HEK293T (cell line): ENCODE measurements at regions not wholly inside any gene's neighbourhood (a gene's known extent, or its start where the extent isn't known, plus 50 kb on each side); places are given as distances from the start of the nearest gene placed in this dataset.

Experiments
- BHLHE40 ChIP-seq: fragments of 450-650 bp; IDR thresholded peaks from 2 replicates; pipeline ENCODE4 v1.6.1; 2016; ENCODE audit warnings: mild to moderate bottlenecking, moderate library complexity, borderline replicate concordance
- CTBP1 ChIP-seq: fragments of 450-650 bp; IDR thresholded peaks from 2 replicates; pipeline ENCODE4 v1.6.1; 2016; ENCODE audit warnings: borderline replicate concordance
- FOXA1 ChIP-seq: fragments of 450-650 bp; IDR thresholded peaks from 2 replicates; pipeline ENCODE4 v1.6.1; 2016; ENCODE audit warnings: mild to moderate bottlenecking
- FOXK2 ChIP-seq: fragments of 450-650 bp; IDR thresholded peaks from 2 replicates; pipeline ENCODE4 v1.6.1; 2016; ENCODE audit warnings: mild to moderate bottlenecking
- FOXM1 ChIP-seq: fragments of 450-650 bp; IDR thresholded peaks from 2 replicates; pipeline ENCODE4 v1.6.1; 2017; ENCODE audit warnings: mild to moderate bottlenecking, borderline replicate concordance
- HDGF ChIP-seq: fragments of 450-650 bp; IDR thresholded peaks from 2 replicates; pipeline ENCODE4 v1.6.1; 2017; ENCODE audit warnings: antibody characterized with exemption, borderline replicate concordance
- NFRKB ChIP-seq: fragments of 450-650 bp; IDR thresholded peaks from 2 replicates; pipeline ENCODE4 v1.6.1; 2016; ENCODE audit warnings: mild to moderate bottlenecking, moderate library complexity
- SP1 ChIP-seq: fragments of 450-650 bp; IDR thresholded peaks from 2 replicates; pipeline ENCODE4 v1.6.1; 2017
- SUZ12 ChIP-seq: fragments of 450-650 bp; IDR thresholded peaks from 2 replicates; pipeline ENCODE4 v1.6.1; 2016; ENCODE audit warnings: mild to moderate bottlenecking
- TARDBP ChIP-seq: fragments of 450-650 bp; IDR thresholded peaks from 2 replicates; pipeline ENCODE4 v1.6.1; 2016
- ZNF384 ChIP-seq: fragments of 450-650 bp; IDR thresholded peaks from 2 replicates; pipeline ENCODE4 v1.6.1; 2016

- no peak for TF ChIP-seq SP1
- TF ChIP-seq FOXM1 = no peak
- TF ChIP-seq NFRKB = no peak
- no peak for TF ChIP-seq CTBP1
- no peak for TF ChIP-seq HDGF
- TF ChIP-seq BHLHE40 = no peak
- TF ChIP-seq FOXK2 = no peak
- TF ChIP-seq SUZ12 = no peak
- no peak for TF ChIP-seq FOXA1
- TF ChIP-seq TARDBP = no peak
- no peak for TF ChIP-seq ZNF384
Measured at GRCh38 chr9:74321396-74321795, 175.7 kb upstream of the RORB start.
